ENCODE measurements at regions not wholly inside any gene's neighbourhood (a gene's known extent, or its start where the extent isn't known, plus 50 kb on each side); places are given as distances from the start of the nearest gene placed in this dataset.

GRCh38 chr20:11212902-11213301 is 539.1 kb upstream of the JAG1 start:
- Histone ChIP-seq H3K36me3 (ENCODE audit: control insufficient read depth in 1 of 2, insufficient read depth in 2 of 2, low read length in 2 of 2) (no peaks in the 10 kb centered on the region), H2AFZ (ENCODE audit: low read depth, low read length, poor library complexity, severe bottlenecking) (no peak overlapping the region), H3K9ac (ENCODE audit: low read length) (no peak overlapping the region), H3K27ac (ENCODE audit: low read depth, low read length) (no peak overlapping the region), H4K20me1 (ENCODE audit: insufficient read depth) (no peaks in the 10 kb centered on the region), H3K9me2 (ENCODE audit: insufficient read depth) (no peaks in the 10 kb centered on the region), H3K79me2 (ENCODE audit: insufficient read depth, low read length) (no peaks in the 10 kb centered on the region), H3K4me3 (replicated peaks in 1 of 2; ENCODE audit: low read depth in 1 of 2, low read length in 2 of 2) (no peak overlapping the region), H3K27me3 (ENCODE audit: insufficient read depth, low read length) (no peaks in the 10 kb centered on the region), H3K4me2 (ENCODE audit: low read length) (no peak overlapping the region), H3K4me1 (ENCODE audit: control insufficient read depth in 1 of 2, insufficient read depth in 2 of 2, low read length in 2 of 2) (peaks cover 11 to 14% of the 10 kb centered on the region in 2 experiments), H3K9me3 (ENCODE audit: control insufficient read depth in 1 of 2, insufficient read depth in 1 of 2, low read depth in 1 of 2, low read length in 2 of 2) (no peaks in the 10 kb centered on the region)
- DNase-seq (ENCODE audit: low read depth, low spot score) (no peak), ATAC-seq (no peak)
- POLR2A ChIA-PET: no interaction called here
- TF ChIP-seq YY1 (IDR thresholded peaks at IDR 0.05; ENCODE audit: extremely low read depth, insufficient replicate concordance, low read depth, low read length) (no peak), CTCF (IDR thresholded peaks at IDR 0.05 in 2 of 3, conservative IDR thresholded peaks at IDR 0.05 in 1 of 3; ENCODE audit: borderline replicate concordance in 1 of 3, insufficient read depth in 1 of 3, low read depth in 2 of 3, low read length in 2 of 3) (no peak), SIN3A (IDR thresholded peaks at IDR 0.05; ENCODE audit: low read depth) (no peak), SP1 (IDR thresholded peaks at IDR 0.05; ENCODE audit: low read depth) (no peak), EGR1 (IDR thresholded peaks at IDR 0.05; ENCODE audit: low read depth) (no peak), CBX3 (IDR thresholded peaks at IDR 0.05; ENCODE audit: low read depth) (no peak), REST (IDR thresholded peaks at IDR 0.05; ENCODE audit: low read depth) (no peak), POLR2AphosphoS5 (IDR thresholded peaks at IDR 0.05; ENCODE audit: low read depth, low read length) (no peak), ELF1 (IDR thresholded peaks at IDR 0.05; ENCODE audit: borderline replicate concordance, low read depth) (no peak), SRF (IDR thresholded peaks at IDR 0.05; ENCODE audit: low read depth) (no peak)
- CTCF ChIA-PET: interaction anchor here (1.7 kb wide), 1 partner anchor 8 kb away, joined by 7 read pairs; no protein-coding TSS in a partner anchor
- RAD21 ChIA-PET (ENCODE audit: low non-redundant PET in 1 of 2, low total read pairs in 2 of 2, uncharacterized antibody in 2 of 2, unreplicated experiment in 2 of 2): no interaction called here
- BruUV-seq (replicated peaks): no TSS peak
- intact Hi-C loops (cut with micrococcal nuclease): no loop called here
